Hematopoietic multipotent progenitor cell treated with erythropoietin and hydrocortisone succinate and interleukin-3 and kit ligand, for 6 days (in vitro differentiated cells): ENCODE measurements at regions not wholly inside any gene's neighbourhood (a gene's known extent, or its start where the extent isn't known, plus 50 kb on each side); places are given as distances from the start of the nearest gene placed in this dataset.
A peak's percentile ranks its signal among the peaks of the same experiment; 100 is the strongest.
"Not testable (repeated sequence)": the region's sequence is repeated elsewhere in the genome, so short reads cannot be mapped to it uniquely, and the experiment has no call there.

ENCODE experiments used
- DNase-seq: peaks from one replicate; pipeline ENCODE4 v3.0.0-alpha.2; 2015

DNA sequence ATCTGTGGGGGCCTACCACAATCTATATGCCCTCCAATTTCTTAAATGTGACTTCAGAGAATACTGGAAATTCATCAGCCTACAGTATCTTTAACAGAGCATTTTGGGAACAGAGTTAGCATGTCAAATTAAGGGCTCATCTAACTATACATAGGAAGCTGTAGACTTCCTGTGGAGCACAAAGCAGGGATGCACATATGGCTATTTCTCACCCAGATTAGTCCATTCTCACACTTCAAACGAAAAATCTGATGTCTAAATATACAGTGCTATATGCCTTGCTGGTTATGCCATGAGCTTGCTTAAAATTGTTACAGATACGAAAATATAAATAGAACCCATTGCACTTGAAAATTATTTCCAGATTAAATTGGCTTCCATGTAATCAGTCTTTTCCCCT, 1922.8 kb downstream of the MRPL39 start:
- no peak for DNase-seq

DNA sequence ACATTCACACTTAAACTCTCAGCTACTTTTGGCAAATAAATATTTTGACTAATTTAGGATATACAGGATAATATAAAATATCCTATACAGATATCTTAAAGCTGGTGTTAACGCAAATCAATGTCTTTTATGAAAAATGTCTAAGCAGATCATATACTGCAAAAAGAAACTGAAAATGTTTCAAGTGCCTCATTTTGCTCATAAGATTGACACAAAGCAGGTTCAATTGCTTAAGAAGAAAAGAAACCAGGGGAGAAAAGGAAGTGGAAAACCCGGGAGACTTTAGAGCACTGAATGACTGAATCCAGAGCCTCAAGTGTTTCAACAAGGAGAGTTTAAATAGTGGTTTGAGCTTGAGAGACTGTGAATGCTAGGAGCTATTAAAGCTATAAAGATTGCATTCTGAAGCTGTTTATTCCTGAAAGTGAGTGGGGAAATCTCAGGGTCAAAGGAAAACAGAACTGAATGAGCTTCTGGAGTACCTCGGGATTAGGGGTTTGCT, 1943.0 kb downstream of the MRPL39 start:
- DNase-seq, result no peak

DNA sequence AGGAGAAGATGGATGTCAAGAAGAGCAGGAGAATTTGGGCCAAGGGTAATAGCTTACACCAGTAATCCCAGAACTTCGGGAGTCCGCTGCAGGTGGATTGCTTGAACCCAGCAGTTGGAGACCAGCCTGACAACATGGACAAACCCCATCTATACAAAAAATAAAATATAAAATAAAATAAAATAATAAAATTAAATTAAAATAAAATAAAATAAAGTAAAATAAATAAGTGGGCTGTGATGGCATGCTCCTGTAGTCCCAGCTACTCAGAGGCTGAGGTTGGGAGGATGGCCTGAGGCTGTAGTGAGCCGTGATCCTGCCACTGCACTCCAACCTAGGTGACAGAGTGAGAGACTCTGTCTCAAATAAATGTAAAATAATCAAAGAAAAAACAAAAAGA, 1946.7 kb downstream of the MRPL39 start:
- no peak for DNase-seq

DNA sequence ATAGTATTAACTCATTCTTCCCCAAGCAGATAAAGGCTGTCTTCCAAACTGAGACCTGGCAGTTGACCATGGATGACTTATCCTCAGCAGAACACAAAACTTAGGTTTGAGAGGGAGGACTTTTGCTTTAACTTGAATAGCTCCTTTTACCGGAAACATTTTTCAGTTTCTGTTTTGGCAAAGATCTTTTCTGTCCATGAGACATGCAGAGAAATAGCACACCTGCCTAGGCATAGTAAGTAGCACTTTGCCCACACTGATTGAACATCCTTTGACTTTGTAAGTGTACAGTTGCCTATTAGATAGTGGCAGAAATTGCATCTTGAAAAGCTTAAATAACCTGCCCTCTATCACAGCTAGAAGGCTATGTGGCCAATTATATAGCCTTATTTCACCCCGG, 1962.5 kb downstream of the MRPL39 start:
- no peak for DNase-seq

DNA sequence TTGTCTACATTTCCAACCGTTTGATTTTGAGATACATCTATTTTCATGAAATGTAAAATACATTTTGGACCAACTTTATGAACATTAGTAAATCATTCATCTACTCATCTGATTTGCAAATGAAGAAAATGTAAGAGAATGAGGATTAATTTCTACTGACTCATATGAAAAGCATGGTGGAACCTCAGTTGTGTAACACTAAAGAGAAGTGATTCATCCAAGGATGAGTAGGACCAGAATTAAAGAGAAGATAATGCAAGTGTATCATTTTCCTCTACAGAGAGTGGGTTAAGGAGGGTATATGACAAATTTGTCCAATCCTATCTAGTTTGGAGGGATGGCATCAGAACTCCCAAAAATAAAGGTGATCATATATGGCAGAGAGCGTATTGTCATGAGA, 1967.6 kb downstream of the MRPL39 start:
- no peak for DNase-seq

DNA sequence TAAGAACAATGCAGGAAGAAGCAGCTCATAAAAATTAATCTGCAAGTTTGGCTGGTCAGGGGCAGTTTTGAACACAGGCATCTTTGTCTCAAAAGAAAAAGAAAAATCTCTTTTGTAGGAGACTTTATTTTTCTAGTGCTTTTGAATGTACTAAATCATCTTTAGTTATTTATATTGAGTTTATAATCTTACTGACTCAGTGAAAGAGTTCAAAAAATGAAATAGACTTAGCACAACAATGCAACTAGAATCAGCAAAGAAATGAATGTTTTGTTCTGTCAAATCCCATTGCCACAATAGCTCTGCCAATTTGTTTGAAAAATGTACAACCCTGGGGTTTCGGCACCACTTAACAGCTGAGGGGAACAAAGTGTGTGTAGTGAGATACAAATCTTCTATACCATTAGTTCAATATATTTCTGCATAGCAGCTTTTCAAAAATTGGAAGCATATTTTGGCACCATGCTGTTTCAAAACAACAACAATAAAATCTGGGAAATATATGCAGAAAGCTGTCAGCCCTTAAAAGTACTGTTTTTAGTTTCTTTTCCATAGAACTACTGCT, 1969.1 kb downstream of the MRPL39 start:
- no peak for DNase-seq

DNA sequence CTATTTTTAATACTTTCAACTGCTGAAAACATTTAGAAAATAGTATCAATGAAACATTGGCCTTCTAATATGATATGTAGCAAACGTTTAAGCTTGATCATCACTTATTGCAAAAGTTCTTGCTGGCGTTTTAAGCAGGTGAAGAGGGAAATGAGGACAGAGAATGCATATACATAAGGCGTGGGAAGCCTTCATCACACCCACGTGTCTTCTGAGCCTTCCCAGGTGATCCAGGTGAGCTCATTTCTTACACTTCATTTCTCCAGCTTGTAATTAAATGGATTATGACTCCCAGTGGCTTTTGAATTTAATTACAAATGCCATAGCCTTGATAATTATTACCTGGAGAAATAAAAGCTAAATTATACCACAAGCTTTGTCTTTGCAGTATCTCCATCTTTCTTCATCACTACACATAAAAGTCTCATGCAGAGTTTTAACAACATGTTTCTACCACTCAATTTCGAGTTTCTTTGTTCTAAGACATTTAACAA, 1973.8 kb downstream of the MRPL39 start:
- DNase-seq, result no peak

DNA sequence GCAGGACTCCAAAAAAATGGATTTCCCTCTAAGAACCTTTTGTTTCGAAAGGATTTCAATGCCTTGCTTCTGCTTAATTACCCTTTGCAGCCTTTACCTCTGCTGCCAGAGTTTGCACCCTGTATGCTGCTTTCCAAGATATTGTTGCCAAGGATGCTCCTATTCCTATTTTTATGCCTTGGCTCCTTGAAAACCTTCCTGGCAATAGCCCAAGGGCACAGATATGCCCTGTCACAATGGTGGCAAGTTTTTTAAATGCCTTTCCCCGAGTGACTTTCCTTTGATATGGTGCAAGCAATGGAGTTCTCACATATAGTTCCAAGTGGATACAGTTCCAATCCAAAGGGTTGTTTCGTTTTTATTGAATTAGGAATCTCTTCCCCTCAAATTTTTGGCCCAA, 1983.0 kb downstream of the MRPL39 start:
- DNase-seq, result no peak

DNA sequence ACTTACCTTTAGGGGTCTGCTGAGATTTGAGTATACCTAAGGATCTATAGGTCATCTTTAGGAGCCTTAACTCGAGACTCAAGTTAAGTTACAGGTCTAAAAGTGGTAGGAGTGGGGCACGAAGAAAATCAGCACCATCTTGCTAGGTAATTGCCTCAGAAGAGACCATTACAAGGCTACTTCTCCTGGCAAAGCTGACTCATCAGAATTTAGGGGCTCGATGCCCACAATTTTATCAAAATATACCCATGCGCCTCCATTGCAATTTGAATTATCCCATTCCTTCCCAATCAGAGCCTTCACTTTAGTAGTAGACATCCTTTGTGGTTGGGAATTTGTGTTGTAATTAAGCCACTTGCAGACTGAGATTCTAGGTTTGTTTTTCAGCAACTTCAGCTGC, 1994.3 kb downstream of the MRPL39 start:
- DNase-seq, result no peak

DNA sequence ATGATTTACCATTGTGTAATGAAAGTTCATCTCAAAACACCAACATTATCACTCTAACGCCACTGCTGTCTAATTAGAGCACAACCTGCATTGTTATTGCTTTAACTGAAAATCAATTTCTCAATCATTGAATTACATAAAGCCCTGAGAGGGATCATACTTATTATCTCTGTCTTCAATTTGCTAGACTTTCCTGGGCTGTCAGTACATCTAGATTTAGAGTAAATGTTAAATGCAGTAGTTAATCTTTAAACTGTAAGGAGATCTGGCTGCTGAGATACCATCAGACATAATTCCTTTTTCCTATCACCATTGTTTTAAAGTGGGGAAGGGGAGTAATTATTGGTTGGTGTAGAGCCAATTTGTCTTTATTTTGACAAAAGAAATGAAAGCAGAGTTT, 1995.1 kb downstream of the MRPL39 start:
- DNase-seq, result no peak

DNA sequence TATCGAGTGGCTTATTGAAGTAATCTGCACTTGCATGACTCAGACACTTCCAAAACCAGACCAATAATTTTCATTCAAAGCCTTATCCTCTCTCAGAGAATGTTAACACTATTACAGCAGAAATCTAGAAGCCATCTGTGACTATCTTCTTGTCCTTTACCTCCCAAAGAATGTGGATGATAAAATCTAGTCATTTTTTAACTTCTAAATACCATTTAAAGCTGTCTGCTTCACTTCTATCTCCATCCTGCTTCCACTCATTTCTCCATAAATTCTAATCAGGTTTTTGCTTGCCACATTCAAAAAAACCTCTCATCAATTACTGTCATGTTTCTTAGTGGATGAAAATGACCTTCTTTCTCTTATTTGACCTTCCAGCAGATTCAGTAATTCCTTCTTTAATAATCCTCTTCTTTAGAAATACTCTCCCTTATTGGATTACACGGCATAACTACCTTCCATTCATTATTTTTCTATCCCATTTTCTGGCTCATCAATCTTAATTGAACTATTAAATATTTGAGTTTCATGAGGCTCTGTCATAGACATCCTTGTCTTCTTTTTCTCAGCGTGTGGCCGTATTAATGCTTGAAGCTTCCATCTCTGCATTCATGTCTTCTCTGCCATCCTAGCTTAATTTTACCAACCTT, 1999.4 kb downstream of the MRPL39 start:
- DNase-seq, result no peak

DNA sequence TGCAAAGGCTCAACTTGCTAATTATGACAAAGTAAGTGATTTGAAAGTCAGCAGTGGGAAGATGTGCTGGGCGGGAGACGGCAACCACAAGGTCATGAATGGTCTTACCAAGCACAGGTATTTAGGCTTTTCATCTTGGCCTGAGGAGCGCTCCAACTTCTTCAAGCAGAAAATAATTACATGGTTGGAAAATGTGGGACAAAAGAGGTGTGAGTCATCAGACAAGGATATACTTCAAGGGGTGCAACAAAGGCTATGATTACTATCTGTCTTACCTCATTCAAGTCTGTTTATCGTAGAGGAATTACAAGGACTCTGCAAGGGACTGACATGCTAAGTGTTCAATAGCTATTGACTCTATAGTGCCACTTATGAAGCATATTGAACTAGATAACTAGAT, 2005.7 kb downstream of the MRPL39 start:
- no peak for DNase-seq

DNA sequence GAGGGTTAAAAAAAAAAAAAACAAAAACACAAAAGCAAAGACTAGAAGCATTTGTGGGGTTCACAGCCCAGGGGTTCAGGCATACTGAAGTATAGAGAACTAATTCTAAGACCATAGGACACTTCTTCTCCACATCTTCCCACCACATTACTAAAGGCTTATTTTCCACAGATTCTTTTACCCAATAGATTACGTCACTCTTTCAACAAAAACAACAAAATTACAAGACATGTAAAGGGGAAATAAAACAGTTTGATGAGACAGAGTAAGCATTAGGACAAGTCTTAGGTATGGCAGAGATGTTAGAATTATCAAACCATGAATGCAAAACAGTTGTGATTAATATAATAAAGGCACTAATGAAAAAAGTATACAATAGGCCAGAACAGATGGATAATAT, 2013.7 kb downstream of the MRPL39 start:
- no peak for DNase-seq

DNA sequence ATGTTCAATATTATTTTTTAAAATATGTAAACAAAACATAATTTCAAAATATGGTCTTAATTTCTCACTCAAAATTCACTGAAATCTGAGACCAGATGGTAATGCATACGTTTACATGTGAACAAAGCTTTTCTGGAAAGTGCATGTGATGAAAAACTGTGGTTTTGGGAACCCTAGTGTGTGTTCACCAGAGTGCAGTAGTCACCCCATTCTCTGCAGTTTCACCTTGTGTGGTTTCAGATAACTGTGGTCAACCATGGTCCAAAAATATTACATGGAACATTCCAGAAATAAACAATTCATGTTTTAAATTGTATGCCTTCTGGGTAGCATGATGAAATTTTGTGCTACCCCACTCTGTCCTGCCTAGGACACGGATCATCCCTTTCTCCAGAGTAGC, 2021.9 kb downstream of the MRPL39 start:
- DNase-seq, result no peak

DNA sequence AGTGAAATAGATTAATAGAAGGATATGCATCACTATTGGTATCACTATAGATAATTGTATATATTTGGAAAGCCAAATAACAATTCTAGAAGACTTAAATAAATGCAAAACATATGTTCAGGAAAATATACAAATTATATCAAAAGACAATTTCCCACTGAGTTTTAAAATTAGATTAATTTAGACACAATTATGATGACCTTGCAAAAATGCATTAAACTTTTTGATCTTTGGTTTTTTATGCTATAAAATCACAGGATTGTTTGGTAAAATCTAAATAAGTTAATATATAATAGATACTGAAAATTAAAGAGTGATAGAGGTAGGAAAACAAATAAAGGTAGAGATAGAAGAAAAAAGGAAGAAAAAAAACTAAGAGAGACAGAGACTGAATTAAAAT, 2027.7 kb downstream of the MRPL39 start:
- no peak for DNase-seq

DNA sequence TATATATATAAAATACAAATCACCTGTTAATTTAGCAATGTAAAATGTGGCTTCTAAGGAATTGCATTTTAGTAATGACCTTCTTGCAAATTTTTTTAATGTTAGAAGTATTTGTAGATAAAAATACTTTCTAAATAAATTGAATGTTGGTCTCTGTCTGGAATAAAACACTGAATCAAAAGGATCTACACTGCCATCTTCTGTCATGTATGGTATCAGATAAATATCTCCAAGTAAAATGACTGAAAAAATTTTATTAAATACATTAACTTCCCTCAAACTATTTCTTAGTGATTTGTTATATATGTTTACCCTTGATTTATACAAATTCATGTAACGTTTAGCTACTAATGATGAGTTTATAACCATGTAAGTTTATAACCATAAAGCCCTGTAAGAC, 2029.3 kb downstream of the MRPL39 start:
- DNase-seq, result no peak

DNA sequence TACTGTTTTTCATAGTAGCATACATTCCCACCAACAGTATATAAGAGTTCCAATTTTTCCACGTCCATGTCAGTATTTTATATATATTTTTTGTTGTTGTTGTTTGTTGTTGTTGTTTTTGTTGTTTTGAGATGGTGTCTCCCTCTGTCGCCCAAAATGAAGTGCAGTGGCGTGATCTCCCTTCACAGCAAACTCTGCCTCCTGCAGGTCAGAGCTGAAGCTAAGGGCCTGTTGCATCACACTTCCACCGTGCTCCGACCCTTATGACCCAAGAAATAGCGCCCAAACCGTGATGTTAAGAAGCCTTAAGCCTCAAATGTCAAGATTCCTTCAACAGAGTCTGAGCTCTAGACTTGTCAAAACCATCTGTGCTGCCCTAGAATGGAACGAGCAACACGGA, 2032.3 kb downstream of the MRPL39 start:
- no peak for DNase-seq

DNA sequence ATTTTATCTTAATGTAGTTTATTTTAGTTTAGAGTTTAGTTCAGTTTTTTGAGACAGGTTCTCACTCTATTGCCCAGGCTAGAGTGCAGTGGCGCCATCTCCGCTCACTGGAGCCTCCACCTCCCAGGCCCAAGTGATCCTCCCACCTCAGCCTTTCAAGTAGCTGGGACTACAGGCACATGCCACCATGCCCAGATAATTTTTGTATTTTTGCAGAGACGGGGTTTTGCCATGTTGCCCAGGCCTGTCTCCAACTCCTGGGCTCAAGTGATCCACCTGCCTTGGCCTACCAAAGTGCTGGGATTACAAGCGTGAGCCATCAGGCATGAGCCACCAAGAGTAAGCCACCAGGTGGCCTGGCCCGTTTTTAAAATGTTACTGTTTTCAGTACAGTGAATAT, 2058.4 kb downstream of the MRPL39 start:
- DNase-seq, result not testable (repeated sequence)

DNA sequence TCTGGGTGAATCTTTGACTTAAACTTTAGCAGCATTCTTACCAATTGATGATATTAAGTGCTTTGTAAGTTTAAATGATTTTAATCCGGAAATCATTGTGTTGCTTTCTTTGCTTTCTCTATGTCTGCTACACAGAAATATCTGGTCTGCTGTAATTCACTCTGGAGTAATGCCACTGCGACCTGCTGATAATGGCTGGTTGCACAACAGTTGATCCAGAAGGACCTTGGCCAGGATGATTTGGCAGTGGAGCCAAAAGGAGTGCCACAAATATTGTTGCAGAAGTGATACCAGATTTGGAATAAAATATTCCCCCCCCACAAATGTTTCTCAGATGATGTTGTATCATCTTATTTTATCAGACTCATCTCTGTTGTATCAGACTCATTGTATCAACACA, 2063.9 kb downstream of the MRPL39 start:
- no peak for DNase-seq

DNA sequence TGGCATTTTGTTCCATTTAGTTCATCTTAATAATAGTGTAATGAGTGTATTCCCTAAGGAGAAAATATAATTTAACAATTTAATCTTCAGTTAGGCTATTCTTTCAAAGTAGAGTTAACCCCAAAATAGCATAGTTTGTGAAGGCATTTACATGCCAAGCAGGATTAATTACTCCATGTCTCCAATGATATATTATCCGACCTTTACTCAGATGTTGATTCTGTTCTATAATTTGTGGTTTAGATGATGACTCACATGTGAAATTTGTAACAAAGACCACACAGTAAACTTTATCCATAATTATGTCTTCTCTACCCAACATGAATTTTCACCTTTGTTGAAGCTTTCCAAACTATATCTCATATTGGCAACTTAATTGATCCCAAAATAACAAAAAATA, 2065.2 kb downstream of the MRPL39 start:
- no peak for DNase-seq

DNA sequence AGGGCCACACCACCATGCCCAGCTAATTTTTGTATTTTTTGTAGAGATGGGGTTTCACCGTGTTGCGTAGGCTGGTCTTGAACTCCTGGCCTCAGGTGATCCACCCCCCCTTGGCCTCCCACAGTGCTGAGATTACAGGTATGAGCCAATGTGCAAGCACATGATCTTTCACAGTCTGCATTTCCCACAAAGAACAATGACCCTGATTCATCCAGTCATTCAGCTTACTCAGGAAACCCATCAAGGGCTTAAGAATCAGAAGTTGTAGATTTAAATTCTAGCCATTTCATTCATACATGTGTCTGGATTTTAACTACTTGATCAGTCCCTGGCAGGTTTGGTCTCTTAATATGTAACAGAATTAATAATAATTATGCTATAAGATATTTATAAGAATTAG, 2065.7 kb downstream of the MRPL39 start:
- DNase-seq, result no peak

DNA sequence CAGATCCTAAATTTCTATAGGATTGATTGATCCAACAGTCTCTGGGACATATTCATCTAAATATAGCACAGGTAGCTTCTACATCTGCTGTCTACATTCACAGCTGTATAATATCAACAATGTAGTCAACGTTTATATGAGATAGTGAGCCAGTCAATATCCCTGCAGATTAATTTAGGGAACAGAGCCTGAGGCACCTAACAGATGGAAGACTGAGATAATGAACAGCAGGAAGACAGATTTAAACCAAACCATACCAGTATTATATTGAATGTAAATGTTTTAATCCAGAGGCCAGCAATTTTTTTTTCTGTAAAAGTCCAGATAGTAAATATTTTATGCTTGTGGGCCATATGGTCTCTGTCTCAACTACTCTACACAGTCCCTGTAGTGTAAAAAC, 2072.4 kb downstream of the MRPL39 start:
- no peak for DNase-seq

DNA sequence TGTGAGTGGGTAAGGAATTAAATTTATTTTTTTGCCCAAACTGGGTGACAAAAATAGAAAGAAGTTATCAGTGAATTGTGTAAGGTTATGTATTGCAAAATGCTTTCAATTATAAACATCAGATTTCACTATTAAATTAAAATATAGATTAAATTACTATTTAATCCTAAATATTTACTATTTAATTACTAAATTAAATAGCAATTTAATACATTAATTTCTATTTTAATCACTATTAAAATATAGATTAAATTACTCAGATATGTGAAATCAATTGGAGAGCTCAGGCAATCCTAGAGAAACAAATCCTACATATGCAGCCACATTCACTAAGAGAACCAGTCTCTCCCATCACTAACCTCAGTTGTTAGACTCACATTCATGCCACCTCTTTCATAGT, 2075.8 kb downstream of the MRPL39 start:
- no peak for DNase-seq

DNA sequence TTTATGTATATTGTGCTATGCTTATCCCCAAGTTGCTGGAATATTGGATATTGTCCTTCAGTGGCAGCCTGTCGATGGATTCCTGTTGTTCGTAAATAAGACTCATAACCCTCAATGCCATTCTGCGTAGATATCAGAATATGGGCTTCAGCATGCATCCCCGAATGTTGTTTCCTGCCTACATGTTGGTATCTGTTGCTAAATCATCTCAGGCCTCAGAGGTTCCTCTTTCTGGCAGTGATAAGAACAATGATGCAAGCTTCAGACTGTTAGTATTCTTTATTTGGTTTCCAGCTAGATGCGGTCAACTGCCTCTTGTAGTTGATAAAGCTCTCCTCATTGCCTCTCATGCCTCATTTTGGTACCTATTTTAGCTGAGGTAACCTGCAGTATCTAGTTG, 2082.6 kb downstream of the MRPL39 start:
- DNase-seq, result peak; percentile 79

DNA sequence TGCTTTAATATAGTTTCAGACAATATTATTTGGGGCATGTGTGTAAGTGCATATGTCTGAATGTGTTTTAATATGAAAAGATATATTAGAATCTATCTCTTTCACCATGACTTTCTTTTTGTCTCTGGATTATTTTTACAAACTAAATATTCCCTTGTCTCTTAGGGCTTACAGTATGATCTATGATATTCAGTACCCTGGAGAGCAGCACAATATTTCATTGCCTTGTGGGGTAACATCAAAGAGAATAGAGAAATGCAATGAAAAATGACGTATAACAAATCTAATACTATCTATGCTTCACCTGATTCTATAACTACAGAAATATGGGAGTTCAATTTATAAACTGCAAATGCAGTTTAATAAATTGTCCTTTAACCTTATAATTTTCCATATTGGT, 2084.5 kb downstream of the MRPL39 start:
- DNase-seq, result peak; percentile 13
